Skeletal muscle tissue (tissue), 3 donors: ENCODE measurements at regions not wholly inside any gene's neighbourhood (a gene's known extent, or its start where the extent isn't known, plus 50 kb on each side); places are given as distances from the start of the nearest gene placed in this dataset.

ENCODE experiments used
- H3K27ac ChIP-seq: one replicate; pipeline ENCODE4 v1.7.0; 2013; ENCODE audit warnings: mild to moderate bottlenecking, low read depth, low read length, inconsistent platforms
- H3K27me3 ChIP-seq, 3 donors: one replicate each; pipeline ENCODE4 v1.7.0; 2013; ENCODE audit warnings: low read length in 3 of 3; ENCODE audit not compliant: control insufficient read depth in 3 of 3, insufficient read depth in 3 of 3
- H3K36me3 ChIP-seq, 3 donors: one replicate each; pipeline ENCODE4 v1.7.0; 2013; ENCODE audit warnings: low read length in 3 of 3; ENCODE audit not compliant: control insufficient read depth in 3 of 3, insufficient read depth in 3 of 3
- H3K4me1 ChIP-seq, 3 donors: one replicate each; pipeline ENCODE4 v1.7.0; 2013; ENCODE audit warnings: low read length in 3 of 3, mild to moderate bottlenecking in 3 of 3; ENCODE audit not compliant: control insufficient read depth in 3 of 3, insufficient read depth in 3 of 3
- H3K4me3 ChIP-seq, 3 donors: one replicate each; pipeline ENCODE4 v1.7.0; 2013; ENCODE audit warnings: low read length in 3 of 3
- H3K9ac ChIP-seq, 3 donors: one replicate each; pipeline ENCODE4 v1.7.0; 2013; ENCODE audit warnings: low read length in 3 of 3, mild to moderate bottlenecking in 3 of 3, moderate library complexity in 2 of 3, low read depth in 1 of 3
- H3K9me3 ChIP-seq, 3 donors: one replicate each; pipeline ENCODE4 v1.7.0; 2013; ENCODE audit warnings: low read length in 3 of 3; ENCODE audit not compliant: control insufficient read depth in 3 of 3
- donor health status: Osteomylitis.

DNA sequence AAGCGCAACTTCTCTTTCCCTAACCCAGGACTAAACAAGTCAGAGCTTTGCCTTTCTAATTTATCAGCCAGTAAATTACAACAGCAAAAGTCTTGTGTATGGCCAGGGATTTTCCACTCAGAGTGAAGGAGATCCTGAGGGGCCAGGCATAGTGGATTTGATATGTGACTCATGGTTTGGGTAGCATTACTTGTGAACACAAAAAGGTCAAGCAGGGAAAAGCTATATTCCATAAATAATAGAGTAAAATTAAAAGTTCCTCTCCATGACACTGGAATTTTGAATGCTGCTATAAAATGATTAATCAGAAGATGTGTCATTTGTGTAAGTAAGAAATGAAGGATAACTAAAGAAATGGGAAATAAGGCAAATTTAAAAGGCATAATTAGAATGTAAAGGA, 284.8 kb downstream of the HLX start:
- Histone ChIP-seq H3K9me3 (no peaks in the 10 kb centered on the region), H3K4me1 (peaks cover 0 to 8% (median 6%) of the 10 kb centered on the region in 3 donors), H3K4me3 (no peak overlapping the region), H3K27me3 (no peaks in the 10 kb centered on the region), H3K9ac (no peak overlapping the region), H3K27ac (no peak overlapping the region), H3K36me3 (no peaks in the 10 kb centered on the region)

DNA sequence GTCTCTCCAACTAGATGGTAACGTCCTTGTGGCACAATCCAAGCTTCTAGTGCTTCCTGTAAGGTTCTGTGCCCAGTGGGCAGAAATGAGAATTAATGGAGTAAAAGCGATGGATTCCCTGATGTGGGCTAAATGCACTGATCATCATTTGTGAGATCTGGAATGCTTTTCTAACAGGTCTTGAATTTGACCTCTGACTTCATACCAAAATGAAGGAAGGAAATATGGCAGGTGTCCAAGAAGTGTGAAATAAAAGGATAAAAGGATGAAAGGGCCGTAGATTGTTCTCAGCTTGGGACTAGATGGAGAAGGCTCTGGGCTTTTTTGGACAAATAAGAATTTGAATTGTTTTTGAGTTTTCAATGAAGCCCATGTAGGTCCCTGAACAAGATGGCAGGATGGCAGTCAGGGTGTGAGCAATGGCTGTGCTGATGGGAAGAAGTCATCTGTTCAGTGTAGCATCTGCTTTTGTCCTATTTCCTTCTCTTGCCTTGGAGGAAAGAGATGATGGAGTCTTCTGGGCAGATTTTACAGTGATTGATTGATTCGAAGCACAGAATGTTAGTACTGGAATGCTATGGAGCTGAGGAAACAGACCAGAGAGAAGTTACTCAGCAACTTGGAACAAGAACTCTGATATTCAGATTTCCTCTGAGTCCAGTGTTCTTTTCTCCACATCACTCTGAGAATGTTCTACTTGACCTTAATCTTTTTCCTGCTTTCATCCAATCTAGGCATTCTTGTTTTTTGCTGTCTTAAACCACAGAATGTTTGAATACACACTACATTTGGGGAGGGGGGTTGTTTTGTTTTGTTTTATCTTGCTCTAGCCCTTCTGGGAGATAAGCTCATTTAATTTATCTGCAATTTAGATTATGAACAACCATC, 286.0 kb downstream of the HLX start:
- Histone ChIP-seq H3K27ac (no peak overlapping the region), H3K9me3 (no peaks in the 10 kb centered on the region), H3K4me3 (no peak overlapping the region), H3K36me3 (no peaks in the 10 kb centered on the region), H3K27me3 (no peaks in the 10 kb centered on the region), H3K9ac (no peak overlapping the region), H3K4me1 (peaks cover 0 to 8% (median 6%) of the 10 kb centered on the region in 3 donors)

DNA sequence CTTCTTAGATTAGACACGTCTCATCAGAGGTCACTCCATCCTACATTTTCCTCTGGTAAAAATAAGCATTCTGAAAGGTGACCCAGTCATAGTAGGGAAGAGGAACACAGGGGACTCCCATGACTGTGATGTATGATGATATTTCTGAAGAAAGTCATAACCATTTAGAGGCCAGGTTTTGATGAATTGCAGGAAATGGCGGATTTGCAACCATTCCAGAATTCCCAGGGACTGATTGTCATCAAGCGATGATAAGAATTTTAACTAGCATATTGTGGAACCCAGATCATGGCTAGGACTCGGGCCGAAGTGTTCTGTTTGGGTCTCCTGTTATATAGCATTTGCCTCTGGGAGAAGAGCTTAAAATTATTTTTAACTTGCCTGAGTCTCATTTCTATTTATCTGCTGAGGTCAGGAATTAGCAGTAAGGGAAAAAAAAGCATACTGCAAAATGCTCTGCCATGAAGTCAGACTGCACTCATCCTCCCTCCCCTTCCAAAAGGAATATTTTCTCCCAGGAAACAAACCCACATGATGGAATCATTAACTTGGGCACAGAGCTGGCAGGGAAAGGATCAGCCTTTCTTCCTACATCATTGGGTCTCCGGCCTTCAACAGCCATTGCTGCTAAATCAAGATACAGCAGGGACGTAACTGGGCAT, 286.7 kb downstream of the HLX start:
- Histone ChIP-seq H3K27ac (no peak overlapping the region), H3K9ac (no peak overlapping the region), H3K9me3 (no peaks in the 10 kb centered on the region), H3K4me1 (peaks cover 0 to 8% (median 6%) of the 10 kb centered on the region in 3 donors), H3K27me3 (no peaks in the 10 kb centered on the region), H3K36me3 (no peaks in the 10 kb centered on the region), H3K4me3 (no peak overlapping the region)

DNA sequence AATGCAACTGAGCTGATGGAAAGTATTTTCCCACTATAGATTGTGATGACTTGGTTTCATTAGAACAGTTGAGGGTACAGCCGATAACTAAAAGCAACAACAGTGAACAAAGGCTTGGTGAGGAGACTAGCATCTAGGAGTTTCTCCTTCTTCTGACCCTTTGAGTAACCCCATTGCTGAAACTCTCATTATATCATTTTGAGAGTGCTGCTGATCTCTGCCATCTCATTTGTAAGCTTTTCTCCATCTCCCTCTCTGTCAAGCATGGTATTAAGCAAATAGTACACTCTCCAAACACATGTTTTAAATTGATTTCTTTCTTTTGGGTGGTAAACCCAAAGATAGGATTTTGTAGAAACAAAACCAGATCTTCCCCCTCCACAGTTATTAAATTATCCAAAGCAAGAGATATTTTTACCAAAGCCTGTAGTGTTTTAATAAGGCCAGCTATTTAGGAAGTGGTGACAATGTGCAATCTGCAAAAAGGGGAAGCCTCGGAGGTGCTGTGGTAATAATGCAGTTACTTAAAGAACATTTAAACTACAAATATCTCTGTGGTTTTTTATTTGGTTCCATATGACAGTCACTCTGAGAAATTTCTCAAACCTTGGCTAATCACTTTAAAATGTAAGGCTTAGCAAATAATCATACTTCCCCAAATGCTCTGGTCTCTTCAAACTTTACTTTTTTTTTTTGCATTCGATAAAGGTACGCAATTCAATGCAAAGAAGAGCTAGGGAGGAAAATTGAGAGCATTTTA, 287.5 kb downstream of the HLX start:
- H3K27me3 ChIP-seq = no peaks in the 10 kb centered on the region
- H3K4me3 ChIP-seq = no peak overlapping the region
- peaks cover 0 to under 1% (median 0%) of the 10 kb centered on the region in 3 donors for H3K9me3 ChIP-seq
- no peak overlapping the region for H3K9ac ChIP-seq
- no peak overlapping the region for H3K27ac ChIP-seq
- no peaks in the 10 kb centered on the region for H3K36me3 ChIP-seq
- peaks cover 0 to 8% (median 4%) of the 10 kb centered on the region in 3 donors for H3K4me1 ChIP-seq

DNA sequence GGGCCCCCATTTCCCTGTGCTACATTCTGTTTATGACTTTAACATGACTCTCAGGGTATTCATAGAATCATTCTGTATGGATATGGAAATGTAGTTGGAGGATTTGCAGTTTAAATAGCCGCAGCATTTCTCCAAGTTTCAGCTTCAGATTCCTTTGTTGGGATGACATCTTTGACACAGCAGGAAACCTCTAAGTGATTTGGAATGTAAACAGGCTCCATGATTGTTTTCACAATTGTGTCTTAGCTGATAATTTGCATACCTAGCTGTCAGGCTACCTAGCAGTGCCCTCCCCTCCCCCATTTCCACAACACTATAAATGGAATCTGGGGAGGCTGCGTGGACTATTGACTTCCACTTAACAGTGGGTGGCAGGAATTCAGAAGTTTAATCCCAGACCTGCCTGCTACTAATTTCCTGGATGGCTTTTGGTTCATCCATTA, 290.2 kb downstream of the HLX start:
- Histone ChIP-seq H3K27me3 (no peaks in the 10 kb centered on the region), H3K36me3 (no peaks in the 10 kb centered on the region), H3K27ac (no peak overlapping the region), H3K9ac (no peak overlapping the region), H3K9me3 (peaks cover 0 to 2% (median 0%) of the 10 kb centered on the region in 3 donors), H3K4me1 (peaks cover 0 to 6% (median 0%) of the 10 kb centered on the region in 3 donors), H3K4me3 (no peak overlapping the region)

DNA sequence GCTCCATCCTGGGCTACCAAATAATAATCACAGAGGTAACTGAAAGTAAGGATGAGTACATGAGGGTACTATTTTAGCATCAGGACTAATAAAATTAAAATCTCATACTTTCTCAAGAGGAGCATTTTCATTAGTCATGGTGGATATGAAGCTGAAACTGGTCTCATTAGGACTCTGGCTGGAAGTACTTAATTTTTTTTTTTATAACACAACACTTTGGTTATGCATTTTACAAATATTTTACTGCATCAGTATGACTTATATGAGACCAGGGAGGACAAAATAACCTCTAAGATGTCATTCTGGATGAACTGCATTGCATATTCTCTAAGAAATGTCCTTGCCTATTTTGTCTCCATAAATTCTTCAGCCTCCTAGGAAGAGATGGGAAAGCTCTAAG, 290.9 kb downstream of the HLX start:
- H3K27ac ChIP-seq = no peak overlapping the region
- H3K9ac ChIP-seq = no peak overlapping the region
- no peaks in the 10 kb centered on the region for H3K27me3 ChIP-seq
- no peak overlapping the region for H3K4me3 ChIP-seq
- peaks cover 4 to 13% (median 5%) of the 10 kb centered on the region in 3 donors for H3K4me1 ChIP-seq
- peaks cover 0 to 2% (median 0%) of the 10 kb centered on the region in 3 donors for H3K9me3 ChIP-seq
- no peaks in the 10 kb centered on the region for H3K36me3 ChIP-seq

DNA sequence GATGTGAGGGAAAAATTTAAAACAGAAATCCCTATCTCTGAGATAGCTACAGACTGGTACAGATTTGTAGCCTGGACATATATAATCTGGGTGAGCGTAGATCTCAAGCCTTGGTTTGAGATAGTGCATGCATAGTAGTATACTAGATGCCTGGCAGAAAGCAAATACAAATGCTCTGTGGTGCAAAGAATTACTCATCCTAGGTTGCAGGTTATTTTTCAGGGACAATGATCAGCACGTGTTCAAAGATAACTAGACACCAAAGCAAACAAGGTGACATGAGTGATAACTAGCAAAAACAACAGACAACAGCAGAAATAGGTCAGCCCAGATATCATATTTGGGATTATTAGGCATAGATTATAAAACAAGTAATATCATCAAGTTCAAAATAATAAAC, 292.5 kb downstream of the HLX start:
- no peak overlapping the region for H3K4me3 ChIP-seq
- H3K4me1 ChIP-seq = peaks cover 5 to 10% (median 5%) of the 10 kb centered on the region in 3 donors
- H3K9ac ChIP-seq = no peak overlapping the region
- H3K27me3 ChIP-seq = no peaks in the 10 kb centered on the region
- peaks cover 0 to 2% (median 0%) of the 10 kb centered on the region in 3 donors for H3K9me3 ChIP-seq
- no peak overlapping the region for H3K27ac ChIP-seq
- no peaks in the 10 kb centered on the region for H3K36me3 ChIP-seq

DNA sequence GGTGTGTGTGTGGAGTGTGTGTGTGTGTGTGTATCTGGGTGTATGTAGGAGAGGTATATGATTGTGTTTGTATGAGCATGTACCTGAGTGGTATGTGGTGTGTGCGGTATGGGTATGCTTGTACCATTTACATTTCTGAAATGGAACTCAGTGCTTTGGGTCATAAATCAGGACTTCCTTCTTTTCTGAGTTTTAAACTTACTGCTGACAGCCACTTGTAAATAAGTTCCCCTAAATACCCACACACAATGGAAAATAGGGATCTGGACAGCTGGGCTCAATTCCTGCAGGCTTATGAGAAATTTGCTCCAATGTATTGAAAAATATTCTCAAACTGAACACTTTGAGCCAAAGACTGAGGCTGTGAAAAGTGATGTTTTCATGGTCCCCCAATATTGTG, 293.6 kb downstream of the HLX start:
- no peaks in the 10 kb centered on the region for H3K27me3 ChIP-seq
- H3K4me1 ChIP-seq = peaks cover 5 to 10% (median 5%) of the 10 kb centered on the region in 3 donors
- no peak overlapping the region for H3K27ac ChIP-seq
- H3K4me3 ChIP-seq = no peak overlapping the region
- H3K36me3 ChIP-seq = no peaks in the 10 kb centered on the region
- H3K9me3 ChIP-seq = peaks cover 0 to 2% (median 0%) of the 10 kb centered on the region in 3 donors
- H3K9ac ChIP-seq = no peak overlapping the region

DNA sequence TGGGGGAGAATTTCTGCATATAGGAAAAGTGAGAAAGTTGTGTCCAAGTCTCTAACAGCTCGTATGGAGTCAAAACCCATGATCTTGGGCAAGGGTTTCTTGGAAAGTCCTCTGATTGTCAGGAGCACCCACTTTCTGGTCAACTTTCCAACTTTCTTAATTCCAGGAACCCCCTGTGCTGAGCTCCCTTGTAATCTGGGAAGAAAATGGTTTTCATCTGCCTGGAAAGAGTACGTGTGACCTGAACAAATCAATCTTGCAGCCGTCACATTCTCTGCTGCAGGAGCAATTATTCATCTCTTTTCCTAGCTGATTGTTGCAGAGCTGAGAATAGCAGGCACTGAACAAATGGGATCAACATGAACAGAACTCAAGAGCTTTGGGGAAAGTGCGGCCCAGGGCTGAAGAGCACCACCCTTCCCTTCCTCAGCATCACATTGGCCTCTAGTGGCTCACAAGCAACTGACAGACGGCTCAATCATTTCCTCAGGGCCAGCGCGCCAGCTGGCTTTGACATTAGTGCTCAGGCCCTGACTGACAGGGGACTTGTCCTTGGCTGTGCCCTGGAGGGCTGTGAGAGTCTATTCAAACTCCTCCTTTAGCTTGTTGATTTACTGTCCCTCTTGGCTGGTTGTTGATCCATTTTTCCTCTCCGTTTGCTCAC, 295.2 kb downstream of the HLX start:
- Histone ChIP-seq H3K9ac (no peak overlapping the region), H3K9me3 (peaks cover 0 to 2% (median 0%) of the 10 kb centered on the region in 3 donors), H3K27me3 (no peaks in the 10 kb centered on the region), H3K36me3 (no peaks in the 10 kb centered on the region), H3K4me1 (peaks cover 5 to 10% (median 5%) of the 10 kb centered on the region in 3 donors), H3K4me3 (no peak overlapping the region), H3K27ac (no peak overlapping the region)
